GM12878 (cell line): ENCODE measurements at regions not wholly inside any gene's neighbourhood (a gene's known extent, or its start where the extent isn't known, plus 50 kb on each side); places are given as distances from the start of the nearest gene placed in this dataset. TPM values are rescaled to one million over a fixed set of nuclear protein-coding genes. Genes with fewer than 3 reads are reported as not detected.

ENCODE experiments used
- ATAC-seq: fragments of 200-7000 bp; cut with Tn5 transposase; 3 replicates; pipeline ENCODE4 v1.9.1; 2020; ENCODE audit warnings: mild to moderate bottlenecking, moderate library complexity
- BruUV-seq: library from RNA; stranded (reverse); fragments of 400-500 nt; replicated peaks from 2 replicates; lab custom pipeline; 2021; lab: Mats Ljungman, UMichigan
- CTCF ChIA-PET: fragments of 300-600 bp; sonication (Branson Sonifier 250); formaldehyde crosslinking; extraction: SDS; loops from one replicate; lab custom pipeline; 2021; ENCODE audit warnings: inconsistent platforms; lab: Yijun Ruan, JAX
- POLR2A ChIA-PET: fragments of 350-600 bp; formaldehyde crosslinking; extraction: SDS; loops from one replicate; lab custom pipeline; 2021; ENCODE audit warnings: inconsistent platforms; lab: Charles Lee
- RAD21 ChIA-PET: fragments of 300-600 bp; sonication (Branson Sonifier 250); formaldehyde crosslinking; loops from one replicate; lab custom pipeline; 2023; ENCODE audit warnings: antibody characterized with exemption; ENCODE audit not compliant: unreplicated experiment; lab: Charles Lee
- SMC1A ChIA-PET: fragments of 300-600 bp; sonication (Branson Sonifier 250); formaldehyde crosslinking; loops from one replicate; lab custom pipeline; 2023; ENCODE audit not compliant: unreplicated experiment, uncharacterized antibody; lab: Charles Lee
- DNase-seq: peaks from one replicate; pipeline ENCODE4 v3.0.0-alpha.2; 2011; ENCODE audit warnings: low read depth, low spot score
- FAIRE-seq: peaks from 3 replicates; lab custom pipeline; 2011; peaks lifted over from hg19 to GRCh38; lab: Jason Lieb, UNC
- H2AFZ ChIP-seq: 2 replicates; pipeline ENCODE4 v1.6.0; 2011; ENCODE audit warnings: low read depth, low read length, control low read depth; ENCODE audit not compliant: control insufficient read depth
- H3K27ac ChIP-seq: 2 replicates; pipeline ENCODE4 v1.5.1; 2011; ENCODE audit warnings: control low read depth; ENCODE audit not compliant: control insufficient read depth, insufficient read depth
- H3K27me3 ChIP-seq, 2 experiments: replicated peaks in 1 of 2; 2 replicates each; pipeline versions ENCODE4 v1.6.0 to v1.6.1; 2011; ENCODE audit warnings: low read length in 1 of 2; ENCODE audit not compliant: control insufficient read depth in 2 of 2, insufficient read depth in 2 of 2
- H3K36me3 ChIP-seq, 2 experiments: 2 replicates each; pipeline ENCODE4 v1.5.1; 2011; ENCODE audit warnings: low read length in 1 of 2; ENCODE audit not compliant: control insufficient read depth in 2 of 2, insufficient read depth in 2 of 2
- H3K4me1 ChIP-seq: 2 replicates; pipeline ENCODE4 v1.6.1; 2011; ENCODE audit warnings: mild to moderate bottlenecking, low read length, moderate library complexity, mixed read lengths; ENCODE audit not compliant: control insufficient read depth, insufficient read depth
- H3K4me2 ChIP-seq: 2 replicates; pipeline ENCODE4 v1.6.0; 2011; ENCODE audit warnings: control low read depth; ENCODE audit not compliant: control insufficient read depth, insufficient read depth
- H3K4me3 ChIP-seq: fragments of 200-600 bp; sonication (generic); 2 replicates; pipeline ENCODE4 v1.5.1; 2016
- H3K79me2 ChIP-seq: 2 replicates; pipeline ENCODE4 v1.6.0; 2011; ENCODE audit warnings: low read length; ENCODE audit not compliant: control insufficient read depth, insufficient read depth
- H3K9ac ChIP-seq: 2 replicates; pipeline ENCODE4 v1.8.0; 2011; ENCODE audit warnings: low read length, control low read depth, mixed read lengths; ENCODE audit not compliant: control insufficient read depth, insufficient read depth
- H3K9me3 ChIP-seq: replicated peaks from 3 replicates; pipeline ENCODE4 v1.5.1; 2011; ENCODE audit warnings: mild to moderate bottlenecking, low read length; ENCODE audit not compliant: control insufficient read depth, insufficient read depth
- H4K20me1 ChIP-seq: 2 replicates; pipeline ENCODE4 v1.6.0; 2011; ENCODE audit not compliant: control insufficient read depth, insufficient read depth
- ATF2 ChIP-seq: IDR thresholded peaks from 2 replicates; pipeline ENCODE4 v1.6.1; 2012; ENCODE audit warnings: low read length, inconsistent platforms
- CTCF ChIP-seq, 3 experiments: IDR thresholded peaks in 2 of 3; conservative IDR thresholded peaks in 1 of 3; 2 replicates each; pipeline ENCODE4 v1.5.1; 2011; ENCODE audit warnings: low read depth in 3 of 3, low read length in 3 of 3, mild to moderate bottlenecking in 3 of 3, control low read depth in 2 of 3, moderate library complexity in 2 of 3, inconsistent platforms in 1 of 3, mixed read lengths in 1 of 3; ENCODE audit not compliant: control insufficient read depth in 2 of 3, insufficient read depth in 1 of 3; ENCODE audit errors: extremely low read depth in 1 of 3
- SPI1 ChIP-seq: IDR thresholded peaks from 2 replicates; pipeline ENCODE4 v1.6.1; 2011; ENCODE audit warnings: low read depth, mild to moderate bottlenecking, low read length, moderate library complexity, borderline replicate concordance; ENCODE audit not compliant: insufficient read depth
- SRF ChIP-seq, 2 experiments: IDR thresholded peaks; 2 replicates each; pipeline ENCODE4 v1.6.1; 2011; ENCODE audit warnings: low read depth in 2 of 2, low read length in 2 of 2, mild to moderate bottlenecking in 1 of 2, moderate library complexity in 1 of 2
- WGBS: methylation state at CpG from one replicate; pipeline ENCODE4 v1.1.6; 2016; ENCODE audit warnings: low lambda C conversion rate; ENCODE audit not compliant: insufficient replicate concordance, insufficient coverage; ENCODE audit errors: missing lambda C conversion rate; 5-methylcytosine and 5-hydroxymethylcytosine counted together
- in situ Hi-C: fragments of 300-500 bp; cut with MboI; formaldehyde crosslinking; loops from 9 replicates; pipeline ENCODE4 v1.14.3; 2018; ENCODE audit warnings: mixed read lengths
- intact Hi-C: fragments of 100-400 bp; cut with micrococcal nuclease; formaldehyde crosslinking; loops from one replicate; pipeline ENCODE4 v1.14.2; 2022; ENCODE audit not compliant: unreplicated experiment
- small RNA-seq: library from RNA; depleted of rRNA; stranded (forward); fragments of <200 nt; gene quantifications from one replicate; pipeline ENCODE3, GENCODE V24; 2014
- TF ChIP-seq, protein P1 (sequence below): IDR thresholded peaks from 2 replicates; pipeline ENCODE4 v1.6.1; 2012; ENCODE audit warnings: low read depth, low read length, improper control_type of control experiment

DNA sequence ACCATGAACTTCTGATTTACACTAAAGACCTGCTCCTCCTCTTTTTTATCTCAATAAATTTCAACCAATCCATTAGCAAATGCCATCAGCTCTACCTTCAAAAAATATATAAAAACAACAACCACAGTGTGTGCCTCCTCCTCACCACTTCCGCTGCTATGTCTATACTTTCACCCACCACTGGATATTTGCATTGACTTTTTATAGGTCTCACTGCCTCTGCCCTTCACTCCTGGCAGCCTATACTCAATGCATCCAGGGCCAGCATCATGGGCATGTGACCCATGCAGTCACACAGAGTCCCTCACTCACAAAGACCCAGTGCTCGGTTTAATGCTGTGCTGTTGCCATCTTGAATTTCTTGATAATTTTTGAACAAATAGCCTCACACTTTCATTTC, 53.5 kb upstream of the CCDC54 start (continued):
- TF ChIP-seq CTCF (IDR thresholded peaks at IDR 0.05 in 2 of 3, conservative IDR thresholded peaks at IDR 0.05 in 1 of 3; ENCODE audit: control insufficient read depth in 2 of 3, extremely low read depth in 1 of 3, insufficient read depth in 1 of 3, low read depth in 3 of 3, low read length in 3 of 3): no peak
- no peak for TF ChIP-seq ATF2

DNA sequence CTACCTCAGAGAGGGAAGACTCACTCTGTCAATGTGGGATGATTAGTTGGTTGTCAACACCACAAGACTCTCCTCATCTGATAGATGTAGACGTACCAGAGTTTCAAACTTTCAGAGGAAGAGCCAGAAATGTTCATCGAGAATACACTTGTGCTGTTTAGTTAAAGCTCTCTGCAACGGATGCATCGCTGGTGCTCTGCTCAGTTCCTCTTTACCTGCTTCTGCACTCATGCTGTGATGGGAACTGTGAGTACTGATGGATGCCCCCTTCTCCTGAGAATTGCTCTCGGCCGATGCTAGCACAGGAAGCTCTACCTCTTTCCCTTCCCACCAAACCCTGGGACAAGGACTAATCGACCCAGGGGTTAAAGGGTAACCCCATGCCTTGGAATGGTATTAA, 51.8 kb upstream of the CCDC54 start:
- SMC1A ChIA-PET: no interaction called here
- TF ChIP-seq SPI1: peak; percentile 49; the same call in 1 of the 2 replicates
- no peak for TF ChIP-seq SRF (IDR thresholded peaks at IDR 0.05; ENCODE audit: low read depth in 2 of 2, low read length in 2 of 2)
- TF ChIP-seq, protein P1, sequence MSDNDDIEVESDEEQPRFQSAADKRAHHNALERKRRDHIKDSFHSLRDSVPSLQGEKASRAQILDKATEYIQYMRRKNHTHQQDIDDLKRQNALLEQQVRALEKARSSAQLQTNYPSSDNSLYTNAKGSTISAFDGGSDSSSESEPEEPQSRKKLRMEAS: no peak
- TF ChIP-seq, all 136 proteins: peak for 1
- BruUV-seq: no TSS peak
- H3K4me2 ChIP-seq: no peak overlapping the region
- ChIA-PET RAD21 (no interaction called here), POLR2A (no interaction called here), CTCF (no interaction called here)
- no peak overlapping the region for H3K4me3 ChIP-seq
- DNase-seq (no peak), FAIRE-seq (no peak), ATAC-seq (peak; percentile 41; the same call in 2 of the 3 replicates)
- no peaks in the 10 kb centered on the region for H3K36me3 ChIP-seq
- H4K20me1 ChIP-seq: no peaks in the 10 kb centered on the region
- H3K9ac ChIP-seq: no peak overlapping the region
- WGBS: 5% methylated on average over 7 of the region's 7 CpGs
- no peaks in the 10 kb centered on the region for H3K9me3 ChIP-seq
- H3K27me3 ChIP-seq: no peaks in the 10 kb centered on the region; a peak in 1 of 4 replicates
- no peak overlapping the region for H3K27ac ChIP-seq
- no peaks in the 10 kb centered on the region for H3K79me2 ChIP-seq
- intact Hi-C loops: no loop called here
- H3K4me1 ChIP-seq: no peaks in the 10 kb centered on the region
- H2AFZ ChIP-seq: no peak overlapping the region
- in situ Hi-C loops: no loop called here

Small RNAs in the stretch of these regions (small RNA-seq; reads per million reads assigned to genes)
- not detected for gene MTCO1P35
- not detected for gene MTND6P6
- gene RF00019: not detected
- gene RNU6-1308P: not detected
